Liver (tissue), 3 donors: ENCODE measurements at regions not wholly inside any gene's neighbourhood (a gene's known extent, or its start where the extent isn't known, plus 50 kb on each side); places are given as distances from the start of the nearest gene placed in this dataset.

ENCODE experiments used
- ATF3 ChIP-seq: IDR thresholded peaks from 2 replicates; pipeline ENCODE4 v1.6.1; 2016; ENCODE audit warnings: antibody characterized with exemption
- GABPA ChIP-seq, 2 donors: IDR thresholded peaks in 1 of 2; conservative IDR thresholded peaks in 1 of 2; 2 replicates each; pipeline ENCODE4 v1.6.1; 2016; ENCODE audit warnings: antibody characterized with exemption in 2 of 2, mild to moderate bottlenecking in 1 of 2, moderate library complexity in 1 of 2
- MAX ChIP-seq: IDR thresholded peaks from 2 replicates; pipeline ENCODE4 v1.6.1; 2016; ENCODE audit warnings: antibody characterized with exemption
- RAD21 ChIP-seq, 2 donors: IDR thresholded peaks; 2 replicates each; pipeline ENCODE4 v1.6.1; 2016; ENCODE audit warnings: antibody characterized with exemption in 2 of 2, mild to moderate bottlenecking in 2 of 2
- REST ChIP-seq: IDR thresholded peaks from 2 replicates; pipeline ENCODE4 v1.6.1; 2016; ENCODE audit warnings: antibody characterized with exemption, mild to moderate bottlenecking
- TAF1 ChIP-seq: conservative IDR thresholded peaks from 2 replicates; pipeline ENCODE4 v1.6.1; 2016; ENCODE audit warnings: antibody characterized with exemption, mild to moderate bottlenecking
- ZBTB33 ChIP-seq: IDR thresholded peaks from 2 replicates; pipeline ENCODE4 v1.6.1; 2016; ENCODE audit warnings: antibody characterized with exemption
- TF ChIP-seq, protein P1 (sequence below): fragments of 150-350 bp; IDR thresholded peaks from 2 replicates; pipeline ENCODE4 v1.5.1; 2017; ENCODE audit warnings: improper control_type of control experiment, low read depth, low read length; ENCODE audit not compliant: missing input control
- donor health status: healthy.
- donor health status: healthy.

DNA sequence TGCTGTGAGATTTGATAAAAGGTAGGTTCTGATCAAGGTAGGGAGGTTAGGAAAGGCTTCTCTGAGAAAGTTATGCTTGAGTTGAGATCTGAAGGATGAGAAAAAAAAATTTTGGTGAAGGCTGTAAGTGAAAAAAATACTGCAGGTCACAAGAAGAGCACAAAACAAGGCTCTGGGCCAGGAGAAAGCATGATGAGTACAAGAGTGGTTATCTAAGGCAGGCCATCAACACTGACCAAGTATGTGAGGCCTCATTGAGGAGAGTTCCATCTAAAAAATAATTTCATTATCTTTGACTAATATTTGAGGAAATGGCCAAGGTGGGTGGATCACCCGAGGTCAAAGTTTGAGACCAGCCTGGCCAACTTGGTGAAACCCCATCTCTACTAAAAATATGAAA, 71.6 kb upstream of the SLC4A4 start:
- TF ChIP-seq, protein P1, sequence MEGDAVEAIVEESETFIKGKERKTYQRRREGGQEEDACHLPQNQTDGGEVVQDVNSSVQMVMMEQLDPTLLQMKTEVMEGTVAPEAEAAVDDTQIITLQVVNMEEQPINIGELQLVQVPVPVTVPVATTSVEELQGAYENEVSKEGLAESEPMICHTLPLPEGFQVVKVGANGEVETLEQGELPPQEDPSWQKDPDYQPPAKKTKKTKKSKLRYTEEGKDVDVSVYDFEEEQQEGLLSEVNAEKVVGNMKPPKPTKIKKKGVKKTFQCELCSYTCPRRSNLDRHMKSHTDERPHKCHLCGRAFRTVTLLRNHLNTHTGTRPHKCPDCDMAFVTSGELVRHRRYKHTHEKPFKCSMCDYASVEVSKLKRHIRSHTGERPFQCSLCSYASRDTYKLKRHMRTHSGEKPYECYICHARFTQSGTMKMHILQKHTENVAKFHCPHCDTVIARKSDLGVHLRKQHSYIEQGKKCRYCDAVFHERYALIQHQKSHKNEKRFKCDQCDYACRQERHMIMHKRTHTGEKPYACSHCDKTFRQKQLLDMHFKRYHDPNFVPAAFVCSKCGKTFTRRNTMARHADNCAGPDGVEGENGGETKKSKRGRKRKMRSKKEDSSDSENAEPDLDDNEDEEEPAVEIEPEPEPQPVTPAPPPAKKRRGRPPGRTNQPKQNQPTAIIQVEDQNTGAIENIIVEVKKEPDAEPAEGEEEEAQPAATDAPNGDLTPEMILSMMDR, result no peak
- TF ChIP-seq TAF1 (no peak), MAX (no peak), GABPA (IDR thresholded peaks at IDR 0.05 in 1 of 2, conservative IDR thresholded peaks at IDR 0.05 in 1 of 2) (no peak), REST (no peak), ZBTB33 (no peak), ATF3 (no peak), RAD21 (IDR thresholded peaks at IDR 0.05) (no peak)
